ENCODE measurements at regions not wholly inside any gene's neighbourhood (a gene's known extent, or its start where the extent isn't known, plus 50 kb on each side); places are given as distances from the start of the nearest gene placed in this dataset.
"Not testable (repeated sequence)": the region's sequence is repeated elsewhere in the genome, so short reads cannot be mapped to it uniquely, and the experiment has no call there.

DNA sequence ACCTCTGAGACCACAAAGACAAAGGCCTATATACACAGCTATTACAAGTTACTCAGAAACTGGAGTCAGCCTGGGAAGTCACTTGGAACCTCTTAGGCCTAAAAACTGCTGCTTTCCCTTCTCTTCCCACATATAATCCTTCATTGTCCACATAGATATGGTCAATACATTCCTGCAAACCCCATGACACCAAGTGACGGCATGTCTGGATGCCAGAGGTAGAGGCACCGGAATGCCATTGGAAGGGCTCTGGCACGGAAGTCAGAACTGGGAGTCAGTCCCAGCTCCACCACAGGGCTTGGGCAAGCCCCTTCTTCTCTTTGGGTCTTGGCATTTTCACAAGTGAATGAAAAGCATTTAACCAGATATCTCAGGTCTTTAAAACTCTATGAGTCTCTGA lies 204.7 kb downstream of the MATN1 start (continued):
- TF ChIP-seq TCF7L2 (IDR thresholded peaks at IDR 0.05; ENCODE audit: borderline replicate concordance, extremely low read depth, insufficient read depth, insufficient read length) (no peak), YY1 (IDR thresholded peaks at IDR 0.05; ENCODE audit: extremely low read depth, insufficient replicate concordance, low read depth, low read length) (no peak), SP1 (IDR thresholded peaks at IDR 0.05; ENCODE audit: low read depth) (no peak)
- TF ChIP-seq, protein P1, sequence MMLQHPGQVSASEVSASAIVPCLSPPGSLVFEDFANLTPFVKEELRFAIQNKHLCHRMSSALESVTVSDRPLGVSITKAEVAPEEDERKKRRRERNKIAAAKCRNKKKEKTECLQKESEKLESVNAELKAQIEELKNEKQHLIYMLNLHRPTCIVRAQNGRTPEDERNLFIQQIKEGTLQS (IDR thresholded peaks at IDR 0.05): no peak

DNA sequence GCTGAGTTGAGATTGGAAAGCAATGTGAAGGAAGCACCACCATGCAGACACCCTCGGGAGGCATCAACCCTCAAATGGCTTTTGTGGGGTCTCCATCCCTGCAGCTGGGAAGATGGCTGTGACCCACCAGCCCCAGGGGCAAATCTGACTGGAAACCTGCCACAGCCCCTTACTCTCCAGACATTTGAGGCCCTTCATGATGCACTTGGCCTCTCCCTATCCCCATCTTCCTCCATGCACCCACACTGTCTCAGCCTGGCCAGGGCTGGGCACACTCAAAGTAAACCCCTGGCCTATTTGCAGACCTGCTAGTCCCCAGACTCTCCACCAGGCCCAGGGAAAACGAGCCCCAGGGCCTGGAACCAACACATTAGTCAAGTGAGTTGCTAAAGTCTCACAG lies 205.2 kb downstream of the MATN1 start:
- H4K20me1 ChIP-seq (ENCODE audit: insufficient read depth): no peaks in the 10 kb centered on the region
- H3K27ac ChIP-seq (ENCODE audit: low read depth, low read length): no peak overlapping the region
- ATAC-seq (no peak), DNase-seq (ENCODE audit: low read depth, low spot score) (no peak)
- no peak overlapping the region for H3K4me2 ChIP-seq (ENCODE audit: low read length)
- POLR2A ChIA-PET: no interaction called here
- H3K4me3 ChIP-seq (replicated peaks in 1 of 2; ENCODE audit: low read depth in 1 of 2, low read length in 2 of 2): no peak overlapping the region
- no peaks in the 10 kb centered on the region for H3K79me2 ChIP-seq (ENCODE audit: insufficient read depth, low read length)
- CTCF ChIA-PET: no interaction called here
- 0 out of 2 replicates have a peak, but pooled peaks cover 3% of the 10 kb centered on the region for H3K27me3 ChIP-seq (ENCODE audit: insufficient read depth, low read length)
- no peaks in the 10 kb centered on the region for H3K9me3 ChIP-seq (ENCODE audit: control insufficient read depth in 1 of 2, insufficient read depth in 1 of 2, low read depth in 1 of 2, low read length in 2 of 2)
- TF ChIP-seq YY1 (IDR thresholded peaks at IDR 0.05; ENCODE audit: extremely low read depth, insufficient replicate concordance, low read depth, low read length) (no peak), TCF7L2 (IDR thresholded peaks at IDR 0.05; ENCODE audit: borderline replicate concordance, extremely low read depth, insufficient read depth, insufficient read length) (no peak)
- TF ChIP-seq, protein P2, sequence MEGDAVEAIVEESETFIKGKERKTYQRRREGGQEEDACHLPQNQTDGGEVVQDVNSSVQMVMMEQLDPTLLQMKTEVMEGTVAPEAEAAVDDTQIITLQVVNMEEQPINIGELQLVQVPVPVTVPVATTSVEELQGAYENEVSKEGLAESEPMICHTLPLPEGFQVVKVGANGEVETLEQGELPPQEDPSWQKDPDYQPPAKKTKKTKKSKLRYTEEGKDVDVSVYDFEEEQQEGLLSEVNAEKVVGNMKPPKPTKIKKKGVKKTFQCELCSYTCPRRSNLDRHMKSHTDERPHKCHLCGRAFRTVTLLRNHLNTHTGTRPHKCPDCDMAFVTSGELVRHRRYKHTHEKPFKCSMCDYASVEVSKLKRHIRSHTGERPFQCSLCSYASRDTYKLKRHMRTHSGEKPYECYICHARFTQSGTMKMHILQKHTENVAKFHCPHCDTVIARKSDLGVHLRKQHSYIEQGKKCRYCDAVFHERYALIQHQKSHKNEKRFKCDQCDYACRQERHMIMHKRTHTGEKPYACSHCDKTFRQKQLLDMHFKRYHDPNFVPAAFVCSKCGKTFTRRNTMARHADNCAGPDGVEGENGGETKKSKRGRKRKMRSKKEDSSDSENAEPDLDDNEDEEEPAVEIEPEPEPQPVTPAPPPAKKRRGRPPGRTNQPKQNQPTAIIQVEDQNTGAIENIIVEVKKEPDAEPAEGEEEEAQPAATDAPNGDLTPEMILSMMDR (IDR thresholded peaks at IDR 0.05 in 2 of 3, conservative IDR thresholded peaks at IDR 0.05 in 1 of 3; ENCODE audit: borderline replicate concordance in 1 of 3, insufficient read depth in 1 of 3, low read depth in 2 of 3, low read length in 2 of 3): no peak
- TF ChIP-seq, protein P1 (IDR thresholded peaks at IDR 0.05): no peak
- intact Hi-C loops (cut with micrococcal nuclease): no loop called here
- BruUV-seq (replicated peaks): no TSS peak
- H3K36me3 ChIP-seq (ENCODE audit: control insufficient read depth in 1 of 2, insufficient read depth in 2 of 2, low read length in 2 of 2): no peaks in the 10 kb centered on the region
- no peak overlapping the region for H3K9ac ChIP-seq (ENCODE audit: low read length)
- RAD21 ChIA-PET (ENCODE audit: low non-redundant PET in 1 of 2, low total read pairs in 2 of 2, uncharacterized antibody in 2 of 2, unreplicated experiment in 2 of 2): no interaction called here
- no peaks in the 10 kb centered on the region for H3K9me2 ChIP-seq (ENCODE audit: insufficient read depth)
- no peak overlapping the region for H2AFZ ChIP-seq (ENCODE audit: low read depth, low read length, poor library complexity, severe bottlenecking)
- H3K4me1 ChIP-seq (ENCODE audit: control insufficient read depth in 1 of 2, insufficient read depth in 2 of 2, low read length in 2 of 2): peaks cover 0 to 15% of the 10 kb centered on the region in 2 experiments; a peak in 2 of 4 replicates

DNA sequence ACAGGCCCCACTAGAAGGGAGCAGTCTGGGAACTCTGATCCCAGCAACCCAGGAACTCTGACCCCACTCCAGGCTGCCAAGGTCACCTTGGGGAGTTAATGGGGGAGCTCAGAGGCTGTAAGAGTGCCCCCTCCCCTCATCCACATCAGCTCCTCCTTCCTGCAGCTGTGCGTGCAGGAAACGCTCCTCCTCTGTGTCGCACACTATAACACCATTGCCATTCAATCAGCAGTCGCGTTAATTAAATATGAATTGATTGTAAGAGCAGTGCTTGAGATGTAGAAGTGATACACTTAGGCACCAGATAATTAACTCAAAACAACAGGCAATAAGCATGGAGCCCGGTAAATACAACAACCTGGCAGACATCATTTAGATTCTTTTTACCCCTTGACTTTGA lies 205.7 kb downstream of the MATN1 start:
- H3K27me3 ChIP-seq (ENCODE audit: insufficient read depth, low read length); DNase-seq (ENCODE audit: low read depth, low spot score); H3K9me3 ChIP-seq (ENCODE audit: control insufficient read depth in 1 of 2, insufficient read depth in 1 of 2, low read depth in 1 of 2, low read length in 2 of 2); H4K20me1 ChIP-seq (ENCODE audit: insufficient read depth); H2AFZ ChIP-seq (ENCODE audit: low read depth, low read length, poor library complexity, severe bottlenecking); H3K27ac ChIP-seq (ENCODE audit: low read depth, low read length); H3K79me2 ChIP-seq (ENCODE audit: insufficient read depth, low read length); BruUV-seq (replicated peaks); H3K4me2 ChIP-seq (ENCODE audit: low read length); intact Hi-C loops (cut with micrococcal nuclease); H3K9ac ChIP-seq (ENCODE audit: low read length); H3K9me2 ChIP-seq (ENCODE audit: insufficient read depth); H3K4me3 ChIP-seq (replicated peaks in 1 of 2; ENCODE audit: low read depth in 1 of 2, low read length in 2 of 2); H3K36me3 ChIP-seq (ENCODE audit: control insufficient read depth in 1 of 2, insufficient read depth in 2 of 2, low read length in 2 of 2); RAD21 ChIA-PET (ENCODE audit: low non-redundant PET in 1 of 2, low total read pairs in 2 of 2, uncharacterized antibody in 2 of 2, unreplicated experiment in 2 of 2); CTCF ChIA-PET; ATAC-seq; POLR2A ChIA-PET: not testable (repeated sequence)
- peaks cover 0 to 12% of the 10 kb centered on the region in 2 experiments; a peak in 2 of 4 replicates for H3K4me1 ChIP-seq (ENCODE audit: control insufficient read depth in 1 of 2, insufficient read depth in 2 of 2, low read length in 2 of 2)

DNA sequence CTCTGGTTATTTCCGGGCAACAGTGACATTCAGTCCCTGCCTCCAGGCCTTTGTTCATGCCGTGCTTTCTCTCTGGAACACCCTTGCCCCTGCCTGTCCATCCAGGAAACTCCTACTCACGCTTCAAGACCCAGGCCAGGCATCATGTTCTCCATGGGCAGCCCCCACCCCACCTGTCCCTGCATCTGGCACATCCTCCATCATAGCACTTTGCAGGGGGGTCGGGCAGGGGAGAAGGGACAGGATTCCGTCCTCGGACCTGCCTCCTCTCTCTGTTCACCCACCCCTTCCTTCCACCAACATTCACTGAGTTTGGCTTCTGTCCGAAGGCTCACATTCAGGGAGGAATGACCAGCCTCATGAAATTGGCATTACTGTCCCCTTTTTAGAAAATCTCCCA lies 206.1 kb downstream of the MATN1 start:
- intact Hi-C loops (cut with micrococcal nuclease); ATAC-seq; H3K9me2 ChIP-seq (ENCODE audit: insufficient read depth); H3K79me2 ChIP-seq (ENCODE audit: insufficient read depth, low read length); H2AFZ ChIP-seq (ENCODE audit: low read depth, low read length, poor library complexity, severe bottlenecking); H3K4me3 ChIP-seq (replicated peaks in 1 of 2; ENCODE audit: low read depth in 1 of 2, low read length in 2 of 2); BruUV-seq (replicated peaks); RAD21 ChIA-PET (ENCODE audit: low non-redundant PET in 1 of 2, low total read pairs in 2 of 2, uncharacterized antibody in 2 of 2, unreplicated experiment in 2 of 2); CTCF ChIA-PET; H3K27ac ChIP-seq (ENCODE audit: low read depth, low read length); H3K9ac ChIP-seq (ENCODE audit: low read length); DNase-seq (ENCODE audit: low read depth, low spot score); H3K27me3 ChIP-seq (ENCODE audit: insufficient read depth, low read length); POLR2A ChIA-PET; H3K9me3 ChIP-seq (ENCODE audit: control insufficient read depth in 1 of 2, insufficient read depth in 1 of 2, low read depth in 1 of 2, low read length in 2 of 2); H3K4me2 ChIP-seq (ENCODE audit: low read length); H4K20me1 ChIP-seq (ENCODE audit: insufficient read depth); H3K36me3 ChIP-seq (ENCODE audit: control insufficient read depth in 1 of 2, insufficient read depth in 2 of 2, low read length in 2 of 2): not testable (repeated sequence)
- peaks cover 0 to 12% of the 10 kb centered on the region in 2 experiments; a peak in 2 of 4 replicates for H3K4me1 ChIP-seq (ENCODE audit: control insufficient read depth in 1 of 2, insufficient read depth in 2 of 2, low read length in 2 of 2)

Data from HCT116 (cell line).